BJ (cell line): ENCODE measurements at regions not wholly inside any gene's neighbourhood (a gene's known extent, or its start where the extent isn't known, plus 50 kb on each side); places are given as distances from the start of the nearest gene placed in this dataset.

Source experiments
- CTCF ChIA-PET: fragments of 350-600 bp; formaldehyde crosslinking; extraction: SDS; loops from one replicate; lab custom pipeline; 2021; ENCODE audit warnings: antibody characterized with exemption, inconsistent platforms; lab: Yijun Ruan, JAX
- POLR2A ChIA-PET: fragments of 300-600 bp; sonication (Branson Sonifier 250); formaldehyde crosslinking; extraction: SDS; loops from one replicate; lab custom pipeline; 2021; ENCODE audit warnings: antibody characterized with exemption; lab: Charles Lee
- DNase-seq: peaks from one replicate; pipeline ENCODE4 v3.0.0-alpha.2; 2011; ENCODE audit warnings: low read depth
- H3K27me3 ChIP-seq: 2 replicates; pipeline ENCODE4 v1.6.0; 2011; ENCODE audit warnings: low read length; ENCODE audit not compliant: control insufficient read depth, insufficient read depth
- H3K36me3 ChIP-seq: 2 replicates; pipeline ENCODE4 v1.5.1; 2011; ENCODE audit warnings: low read length; ENCODE audit not compliant: control insufficient read depth, insufficient read depth
- H3K4me3 ChIP-seq: 2 replicates; pipeline ENCODE4 v1.5.1; 2011; ENCODE audit warnings: low read depth, mild to moderate bottlenecking, control low read depth, low read length
- CTCF ChIP-seq: IDR thresholded peaks from 2 replicates; pipeline ENCODE4 v1.5.1; 2011; ENCODE audit warnings: low read depth, mild to moderate bottlenecking, control low read depth, inconsistent platforms, low read length, moderate library complexity; ENCODE audit not compliant: insufficient read depth

DNA sequence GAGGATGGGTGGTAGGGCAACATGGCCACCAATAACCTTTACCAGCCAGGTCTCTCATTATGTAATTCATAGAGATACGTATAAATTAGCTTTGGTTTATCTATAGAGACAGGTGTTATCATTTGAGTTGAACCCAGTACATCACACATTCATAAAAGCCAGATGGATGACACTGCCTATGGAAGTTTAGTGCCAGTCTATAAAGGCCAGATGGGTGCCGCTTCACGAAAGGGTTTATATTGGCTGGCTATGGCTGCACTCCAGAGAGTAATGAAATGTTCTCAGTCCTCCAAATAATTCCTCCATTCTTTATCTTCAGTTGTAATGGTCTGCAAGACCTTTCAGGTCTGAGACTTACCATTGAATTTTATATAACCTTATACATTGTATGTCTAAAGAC is 331.9 kb upstream of the NR3C2 start:
- TF ChIP-seq CTCF: no peak
- H3K4me3 ChIP-seq: no peak overlapping the region
- CTCF ChIA-PET: no interaction called here

DNA sequence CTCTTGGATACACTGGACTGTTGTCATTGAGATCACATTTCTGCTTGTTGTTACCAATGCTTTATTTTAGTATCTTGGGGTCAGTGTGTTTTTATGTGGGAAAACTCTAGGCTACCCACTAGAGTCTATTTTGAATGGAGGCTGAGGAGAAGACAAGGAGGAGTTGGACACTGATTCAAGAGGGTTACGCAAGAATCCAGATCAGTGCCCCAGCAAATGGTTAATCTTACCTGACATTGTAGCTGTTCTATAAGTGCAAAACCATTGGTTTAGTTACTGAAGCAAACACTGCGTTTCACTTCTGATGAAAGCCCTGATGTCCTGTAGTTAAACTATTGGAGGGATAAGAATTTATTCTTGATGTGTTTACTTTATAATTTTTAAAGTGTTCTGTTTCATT is 331.1 kb upstream of the NR3C2 start:
- Histone ChIP-seq H3K36me3 (no peaks in the 10 kb centered on the region), H3K4me3 (no peak overlapping the region), H3K27me3 (no peaks in the 10 kb centered on the region)
- DNase-seq: no peak
- POLR2A ChIA-PET: no interaction called here
- CTCF ChIA-PET: no interaction called here
- TF ChIP-seq CTCF: no peak

More for the DNA sequence above, 331.9 kb upstream of the NR3C2 start:
- no peaks in the 10 kb centered on the region for H3K27me3 ChIP-seq
- POLR2A ChIA-PET: no interaction called here
- no peaks in the 10 kb centered on the region for H3K36me3 ChIP-seq
- DNase-seq: no peak

DNA sequence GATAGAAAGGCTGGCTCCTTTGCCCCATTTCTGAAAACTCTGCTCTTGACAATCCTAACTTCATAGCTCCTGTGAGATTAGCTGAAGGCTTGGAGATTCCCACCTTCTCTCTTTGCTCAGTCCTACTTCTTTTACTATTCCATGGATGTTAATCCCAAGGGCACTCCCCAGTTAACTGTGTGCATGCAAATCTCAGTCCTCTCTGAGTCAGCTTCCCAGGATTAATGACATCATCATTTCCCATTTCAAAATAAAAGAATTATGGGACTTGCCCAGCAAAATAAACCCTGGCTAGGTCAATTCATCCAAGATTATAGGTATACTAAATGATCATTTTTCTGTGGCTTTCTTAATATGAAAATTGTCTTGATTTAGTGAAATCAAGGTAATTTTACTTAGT is 328.6 kb upstream of the NR3C2 start:
- ChIA-PET POLR2A (no interaction called here), CTCF (no interaction called here)
- Histone ChIP-seq H3K27me3 (no peaks in the 10 kb centered on the region), H3K4me3 (no peak overlapping the region), H3K36me3 (no peaks in the 10 kb centered on the region)
- no peak for TF ChIP-seq CTCF
- DNase-seq: no peak

DNA sequence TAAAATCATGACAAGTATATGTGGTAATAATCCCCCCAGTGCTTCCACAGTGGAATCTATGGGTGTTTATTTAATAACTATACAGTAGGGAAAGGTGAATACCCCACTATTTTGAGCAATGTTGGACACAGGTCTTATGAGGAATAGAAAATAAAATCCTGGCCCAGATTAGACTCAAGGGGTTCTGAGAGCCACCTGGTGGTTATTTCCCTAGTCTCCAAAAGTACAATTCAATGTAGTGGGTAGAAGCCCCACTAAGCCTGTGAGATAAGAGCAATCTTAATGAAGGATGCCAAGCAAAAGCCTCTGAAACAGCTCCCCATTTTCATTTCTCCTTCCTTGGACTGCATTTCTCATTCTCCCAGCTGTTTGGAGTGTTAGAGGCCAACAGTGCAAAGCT is 328.2 kb upstream of the NR3C2 start:
- CTCF ChIA-PET: no interaction called here
- H3K4me3 ChIP-seq: no peak overlapping the region
- no peak for TF ChIP-seq CTCF
- POLR2A ChIA-PET: no interaction called here
- DNase-seq: no peak
- H3K27me3 ChIP-seq: no peaks in the 10 kb centered on the region
- H3K36me3 ChIP-seq: no peaks in the 10 kb centered on the region

DNA sequence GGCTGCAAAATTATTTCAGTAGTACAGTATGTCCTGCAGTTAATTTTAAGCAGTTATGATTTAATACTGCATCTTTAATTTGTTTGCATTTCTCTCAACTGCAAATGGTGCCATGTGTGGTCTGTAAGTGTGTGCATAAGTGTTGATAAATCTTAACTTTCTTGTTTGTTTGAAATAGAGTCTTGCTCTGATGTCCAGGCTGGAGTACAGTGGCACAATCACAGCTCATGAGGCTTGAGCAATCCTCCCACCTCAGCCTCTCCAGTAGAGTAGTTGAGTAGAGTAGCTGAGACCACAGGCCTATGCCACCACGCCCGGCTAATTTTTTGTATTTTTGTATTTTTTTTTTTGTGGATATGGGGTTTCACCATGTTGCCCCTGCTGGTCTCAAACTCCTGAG is 322.5 kb upstream of the NR3C2 start:
- no peak for TF ChIP-seq CTCF
- POLR2A ChIA-PET: no interaction called here
- CTCF ChIA-PET: no interaction called here
- H3K4me3 ChIP-seq: no peak overlapping the region
- H3K36me3 ChIP-seq: no peaks in the 10 kb centered on the region
- DNase-seq: no peak
- H3K27me3 ChIP-seq: no peaks in the 10 kb centered on the region
